OCI-LY3 (cell line): ENCODE measurements at regions not wholly inside any gene's neighbourhood (a gene's known extent, or its start where the extent isn't known, plus 50 kb on each side); places are given as distances from the start of the nearest gene placed in this dataset.

ENCODE experiments used
- H2AFZ ChIP-seq: fragments of 200-600, 300-600 bp; shearing (Covaris generic); 2 replicates; pipeline ENCODE4 v1.6.0; 2014; ENCODE audit warnings: antibody characterized with exemption, low read depth, low read length
- H3K27ac ChIP-seq: fragments of 200-600, 300-600 bp; sonication (generic); 2 replicates; pipeline ENCODE4 v1.5.1; 2014; ENCODE audit warnings: mild to moderate bottlenecking, low read length, moderate library complexity, mixed read lengths
- H3K27me3 ChIP-seq: fragments of 200-600, 300-600 bp; sonication (generic); 2 replicates; pipeline ENCODE4 v1.6.1; 2014; ENCODE audit warnings: low read depth, low read length, mixed read lengths
- H3K36me3 ChIP-seq: fragments of 200-600, 300-600 bp; sonication (generic); replicated peaks from 2 replicates; pipeline ENCODE3; 2014; ENCODE audit warnings: low read depth, low read length, mixed read lengths
- H3K4me1 ChIP-seq: fragments of 300-600, 200-600 bp; sonication (generic); 2 replicates; pipeline ENCODE4 v1.6.1; 2014; ENCODE audit warnings: low read length, mixed read lengths
- H3K4me2 ChIP-seq: fragments of 200-600, 300-600 bp; sonication (generic); 2 replicates; pipeline ENCODE4 v1.6.1; 2014; ENCODE audit warnings: low read length, mixed read lengths
- H3K4me3 ChIP-seq: fragments of 300-600, 200-600 bp; sonication (generic); 2 replicates; pipeline ENCODE4 v1.5.1; 2014; ENCODE audit warnings: antibody characterized with exemption, mild to moderate bottlenecking, low read length, moderate library complexity
- H3K79me2 ChIP-seq: fragments of 300-600, 200-600 bp; shearing (Covaris generic); 2 replicates; pipeline ENCODE4 v1.6.1; 2014; ENCODE audit warnings: mild to moderate bottlenecking, low read length, mixed read lengths
- H3K9ac ChIP-seq: fragments of 300-600, 200-600 bp; shearing (Covaris generic); 2 replicates; pipeline ENCODE4 v1.6.0; 2014; ENCODE audit warnings: mild to moderate bottlenecking, low read length, moderate library complexity
- H3K9me3 ChIP-seq: fragments of 200-600, 300-600 bp; shearing (Covaris generic); 2 replicates; pipeline ENCODE4 v1.6.1; 2014; ENCODE audit warnings: low read length, mixed read lengths; ENCODE audit not compliant: insufficient read depth
- H4K20me1 ChIP-seq: fragments of 200-600, 300-600 bp; sonication (generic); 2 replicates; pipeline ENCODE4 v1.6.1; 2016; ENCODE audit warnings: low read length, mixed read lengths; ENCODE audit not compliant: insufficient read depth
- EZH2phosphoT487 ChIP-seq: fragments of 200-600 bp; shearing (Covaris generic); IDR thresholded peaks from 2 replicates; pipeline ENCODE4 v1.6.1; 2018; ENCODE audit warnings: antibody characterized with exemption, mixed run types, low read depth
- TF ChIP-seq, protein P1 (sequence below): fragments of 200-600, 300-600 bp; sonication (generic); IDR thresholded peaks from 2 replicates; pipeline ENCODE4 v1.5.1; 2014; ENCODE audit warnings: antibody characterized with exemption, low read length, low read depth

DNA sequence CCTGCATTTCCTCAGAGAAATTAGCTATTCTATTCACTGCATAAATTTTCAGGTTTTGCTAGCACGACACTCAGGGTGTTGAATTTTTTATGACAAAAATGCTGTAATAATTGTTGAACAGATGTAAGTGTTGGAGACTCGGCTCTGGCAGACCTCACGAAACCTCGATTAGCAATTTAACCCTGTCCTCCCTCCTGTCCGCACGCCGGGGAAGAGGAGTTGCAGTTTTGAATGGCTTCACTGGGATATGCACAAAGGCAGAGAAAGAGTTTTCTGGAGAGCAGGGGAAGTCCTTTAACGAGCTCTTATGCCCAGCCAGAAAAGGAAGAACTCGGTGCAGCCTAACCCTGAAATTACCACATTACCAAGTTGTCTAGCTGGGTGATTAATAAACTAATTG is 661.1 kb downstream of the VRK1 start:
- Histone ChIP-seq H4K20me1 (no peaks in the 10 kb centered on the region), H2AFZ (no peak overlapping the region), H3K36me3 (no peaks in the 10 kb centered on the region), H3K4me2 (no peak overlapping the region), H3K4me1 (no peaks in the 10 kb centered on the region), H3K27me3 (no peaks in the 10 kb centered on the region), H3K9ac (no peak overlapping the region), H3K79me2 (no peaks in the 10 kb centered on the region), H3K9me3 (no peaks in the 10 kb centered on the region), H3K4me3 (no peak overlapping the region), H3K27ac (no peak overlapping the region)
- TF ChIP-seq, protein P1, sequence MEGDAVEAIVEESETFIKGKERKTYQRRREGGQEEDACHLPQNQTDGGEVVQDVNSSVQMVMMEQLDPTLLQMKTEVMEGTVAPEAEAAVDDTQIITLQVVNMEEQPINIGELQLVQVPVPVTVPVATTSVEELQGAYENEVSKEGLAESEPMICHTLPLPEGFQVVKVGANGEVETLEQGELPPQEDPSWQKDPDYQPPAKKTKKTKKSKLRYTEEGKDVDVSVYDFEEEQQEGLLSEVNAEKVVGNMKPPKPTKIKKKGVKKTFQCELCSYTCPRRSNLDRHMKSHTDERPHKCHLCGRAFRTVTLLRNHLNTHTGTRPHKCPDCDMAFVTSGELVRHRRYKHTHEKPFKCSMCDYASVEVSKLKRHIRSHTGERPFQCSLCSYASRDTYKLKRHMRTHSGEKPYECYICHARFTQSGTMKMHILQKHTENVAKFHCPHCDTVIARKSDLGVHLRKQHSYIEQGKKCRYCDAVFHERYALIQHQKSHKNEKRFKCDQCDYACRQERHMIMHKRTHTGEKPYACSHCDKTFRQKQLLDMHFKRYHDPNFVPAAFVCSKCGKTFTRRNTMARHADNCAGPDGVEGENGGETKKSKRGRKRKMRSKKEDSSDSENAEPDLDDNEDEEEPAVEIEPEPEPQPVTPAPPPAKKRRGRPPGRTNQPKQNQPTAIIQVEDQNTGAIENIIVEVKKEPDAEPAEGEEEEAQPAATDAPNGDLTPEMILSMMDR: no peak
- TF ChIP-seq EZH2phosphoT487: no peak

DNA sequence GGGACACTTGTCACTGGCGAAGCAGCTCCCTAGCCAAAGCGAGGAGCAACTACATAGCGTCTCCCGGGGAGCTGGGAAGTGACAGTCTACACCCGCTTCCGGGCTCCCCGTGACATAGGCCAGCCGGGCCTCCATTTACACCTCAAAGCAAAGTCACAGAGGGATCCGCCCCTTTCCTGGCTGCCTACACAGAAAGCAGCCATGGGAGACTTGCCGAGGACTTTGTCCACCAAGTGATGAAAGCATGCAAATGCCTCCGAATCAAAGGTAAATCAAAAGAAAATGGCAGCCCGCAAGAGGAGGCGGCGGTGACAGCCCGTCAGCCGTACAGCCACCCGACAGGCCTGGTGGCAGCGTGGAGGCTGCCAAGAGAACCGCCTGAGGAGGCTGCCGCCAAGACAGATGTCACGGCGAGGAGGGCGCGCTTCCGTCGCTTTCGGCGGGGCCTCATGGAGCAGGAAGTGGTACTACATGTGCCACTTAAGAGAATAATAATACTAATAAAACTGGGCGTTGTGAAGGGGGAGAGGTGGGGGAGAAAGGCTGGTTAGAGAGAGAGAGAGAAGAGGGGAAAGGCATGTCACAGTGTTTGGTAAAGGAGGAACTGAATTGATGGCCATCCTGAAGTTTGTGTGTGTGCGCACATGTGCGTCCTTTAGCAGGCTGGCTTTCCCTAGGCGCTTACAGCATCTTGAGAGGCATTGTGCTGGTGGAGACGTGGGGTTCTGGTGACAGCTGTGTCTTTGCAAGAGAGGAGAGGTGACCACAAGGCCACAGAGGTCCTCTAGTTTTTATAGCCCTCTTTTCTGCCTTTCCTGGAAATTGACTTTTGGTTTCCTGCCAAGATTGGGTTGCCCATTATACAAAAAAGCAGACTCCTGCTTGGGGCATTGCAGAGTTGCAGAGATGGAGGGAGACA is 661.7 kb downstream of the VRK1 start:
- H3K4me2 ChIP-seq: no peak overlapping the region
- H3K27ac ChIP-seq: no peak overlapping the region
- H3K4me3 ChIP-seq: no peak overlapping the region
- H4K20me1 ChIP-seq: no peaks in the 10 kb centered on the region
- TF ChIP-seq, protein P1: no peak
- TF ChIP-seq EZH2phosphoT487: no peak
- no peaks in the 10 kb centered on the region for H3K79me2 ChIP-seq
- H2AFZ ChIP-seq: no peak overlapping the region
- H3K36me3 ChIP-seq: no peaks in the 10 kb centered on the region
- no peaks in the 10 kb centered on the region for H3K4me1 ChIP-seq
- no peaks in the 10 kb centered on the region for H3K27me3 ChIP-seq
- H3K9me3 ChIP-seq: no peaks in the 10 kb centered on the region
- no peak overlapping the region for H3K9ac ChIP-seq

DNA sequence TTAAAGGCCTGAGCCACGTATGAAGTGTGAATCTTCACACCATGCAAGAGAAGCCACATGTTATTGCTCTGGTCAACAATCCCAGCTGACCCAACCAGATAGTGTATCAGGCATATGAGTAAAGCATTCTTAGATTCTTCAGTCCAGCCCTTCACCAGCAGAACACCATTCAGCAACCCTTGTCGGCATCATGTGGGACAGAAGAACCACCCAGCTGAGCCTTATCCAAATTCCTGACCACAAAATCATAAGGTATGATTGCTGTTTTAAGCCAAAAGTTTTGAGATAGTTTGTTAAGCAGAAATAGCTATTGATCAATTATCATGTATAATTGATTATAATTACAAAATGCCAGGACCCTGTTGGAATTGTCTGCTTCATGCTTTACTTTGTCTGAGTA is 664.9 kb downstream of the VRK1 start:
- Histone ChIP-seq H3K9me3 (no peaks in the 10 kb centered on the region), H3K4me3 (no peak overlapping the region), H3K9ac (no peak overlapping the region), H3K4me2 (no peak overlapping the region), H3K79me2 (no peaks in the 10 kb centered on the region), H2AFZ (no peak overlapping the region), H4K20me1 (no peaks in the 10 kb centered on the region), H3K27me3 (peaks cover 4% of the 10 kb centered on the region; the same call in 1 of the 2 replicates), H3K36me3 (no peaks in the 10 kb centered on the region), H3K27ac (no peak overlapping the region), H3K4me1 (no peaks in the 10 kb centered on the region)
- TF ChIP-seq, protein P1: no peak
- no peak for TF ChIP-seq EZH2phosphoT487

DNA sequence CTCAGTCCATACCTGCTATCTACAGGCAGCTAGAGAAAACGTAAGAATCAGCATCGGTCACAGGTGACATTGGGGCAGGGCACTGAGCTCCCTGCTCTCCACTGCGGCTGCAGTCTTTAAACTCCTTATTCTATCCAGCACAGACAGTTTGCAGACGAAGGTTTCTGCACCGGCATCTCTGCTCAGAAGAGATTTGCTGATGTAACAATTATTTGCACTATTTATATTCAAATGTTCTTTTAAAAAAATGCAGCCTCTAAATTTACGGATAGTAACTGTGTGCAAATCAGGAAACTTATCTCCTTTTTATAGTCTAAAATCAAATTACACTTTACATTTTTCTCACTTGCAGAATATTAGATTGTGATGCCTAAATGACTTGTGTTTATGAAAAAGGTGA is 671.0 kb downstream of the VRK1 start:
- no peaks in the 10 kb centered on the region for H3K4me1 ChIP-seq
- H3K4me2 ChIP-seq: no peak overlapping the region
- TF ChIP-seq, protein P1: no peak
- TF ChIP-seq EZH2phosphoT487: no peak
- no peak overlapping the region for H3K9ac ChIP-seq
- H3K27me3 ChIP-seq: peaks cover 7% of the 10 kb centered on the region; the same call in 1 of the 2 replicates
- no peaks in the 10 kb centered on the region for H3K9me3 ChIP-seq
- H4K20me1 ChIP-seq: no peaks in the 10 kb centered on the region
- no peak overlapping the region for H2AFZ ChIP-seq
- H3K4me3 ChIP-seq: no peak overlapping the region
- H3K36me3 ChIP-seq: no peaks in the 10 kb centered on the region
- no peak overlapping the region for H3K27ac ChIP-seq
- no peaks in the 10 kb centered on the region for H3K79me2 ChIP-seq
